Caco-2 (cell line): ENCODE measurements at regions not wholly inside any gene's neighbourhood (a gene's known extent, or its start where the extent isn't known, plus 50 kb on each side); places are given as distances from the start of the nearest gene placed in this dataset.

Experiments
- BruUV-seq: library from RNA; stranded (reverse); fragments of 400-500 nt; replicated peaks from 2 replicates; lab custom pipeline; 2021; lab: Mats Ljungman, UMichigan
- CTCF ChIA-PET: fragments of 300-600 bp; sonication (Branson Sonifier 250); formaldehyde crosslinking; loops from one replicate; lab custom pipeline; 2022; ENCODE audit warnings: antibody characterized with exemption; lab: Charles Lee
- POLR2A ChIA-PET: fragments of 300-600 bp; sonication (Branson Sonifier 250); formaldehyde crosslinking; loops from one replicate; lab custom pipeline; 2022; ENCODE audit warnings: antibody characterized with exemption; lab: Charles Lee
- DNase-seq, 2 experiments: peaks; one replicate each; pipeline versions ENCODE4 v3.0.0 to v3.0.0-alpha.2; 2020 to 2022
- H3K27me3 ChIP-seq: replicated peaks from 2 replicates; pipeline ENCODE4 v1.6.0; 2011; ENCODE audit warnings: low read length; ENCODE audit not compliant: control insufficient read depth, insufficient read depth
- H3K36me3 ChIP-seq: 2 replicates; pipeline ENCODE4 v1.5.1; 2011; ENCODE audit warnings: low read length; ENCODE audit not compliant: control insufficient read depth, insufficient read depth
- H3K4me1 ChIP-seq: fragments of 250-450 bp; sonication (Bioruptor Pico); 2 replicates; pipeline ENCODE4 v1.5.1; 2020; ENCODE audit warnings: mild to moderate bottlenecking
- H3K4me3 ChIP-seq: 2 replicates; pipeline ENCODE4 v1.5.1; 2011; ENCODE audit warnings: low read depth, mild to moderate bottlenecking, control low read depth, low read length
- H3K9me3 ChIP-seq: fragments of 250-450 bp; sonication (Bioruptor Pico); 2 replicates; pipeline ENCODE4 v1.5.1; 2020; ENCODE audit warnings: mild to moderate bottlenecking, moderate library complexity
- H3K27ac Mint-ChIP-seq: one replicate; pipeline ENCODE4 v1.8.0; 2022; ENCODE audit warnings: mixed read lengths; ENCODE audit not compliant: unreplicated experiment
- H3K27me3 Mint-ChIP-seq: one replicate; pipeline ENCODE4 v1.8.0; 2022; ENCODE audit warnings: mixed read lengths; ENCODE audit not compliant: insufficient read depth, unreplicated experiment
- H3K36me3 Mint-ChIP-seq: one replicate; pipeline ENCODE4 v1.8.0; 2022; ENCODE audit warnings: mild to moderate bottlenecking, mixed read lengths; ENCODE audit not compliant: insufficient read depth, unreplicated experiment
- H3K4me1 Mint-ChIP-seq: one replicate; pipeline ENCODE4 v1.8.0; 2022; ENCODE audit warnings: low read depth, mixed read lengths; ENCODE audit not compliant: unreplicated experiment
- H3K4me3 Mint-ChIP-seq: one replicate; pipeline ENCODE4 v1.8.0; 2022; ENCODE audit warnings: mild to moderate bottlenecking, moderate library complexity, mixed read lengths; ENCODE audit not compliant: unreplicated experiment
- H3K9me3 Mint-ChIP-seq: one replicate; pipeline ENCODE4 v1.8.0; 2022; ENCODE audit warnings: mixed read lengths; ENCODE audit not compliant: unreplicated experiment
- intact Hi-C: fragments of 100-400 bp; cut with micrococcal nuclease; formaldehyde crosslinking; loops from one replicate; pipeline ENCODE4 v1.10.0; 2022; ENCODE audit not compliant: unreplicated experiment
- TF ChIP-seq, protein P1 (sequence below), 2 experiments: fragments of 200-600 bp in 1 of 2; IDR thresholded peaks; 1 replicate in 1 of 2; 2 replicates in 1 of 2; pipeline versions ENCODE4 v1.5.1 to v1.8.0; 2011 to 2022; ENCODE audit warnings: antibody characterized with exemption in 1 of 2, control low read depth in 1 of 2, inconsistent platforms in 1 of 2, low read depth in 1 of 2, low read length in 1 of 2, mild to moderate bottlenecking in 1 of 2, moderate library complexity in 1 of 2; ENCODE audit not compliant: insufficient read depth in 1 of 2, severe bottlenecking in 1 of 2, unreplicated experiment in 1 of 2

DNA sequence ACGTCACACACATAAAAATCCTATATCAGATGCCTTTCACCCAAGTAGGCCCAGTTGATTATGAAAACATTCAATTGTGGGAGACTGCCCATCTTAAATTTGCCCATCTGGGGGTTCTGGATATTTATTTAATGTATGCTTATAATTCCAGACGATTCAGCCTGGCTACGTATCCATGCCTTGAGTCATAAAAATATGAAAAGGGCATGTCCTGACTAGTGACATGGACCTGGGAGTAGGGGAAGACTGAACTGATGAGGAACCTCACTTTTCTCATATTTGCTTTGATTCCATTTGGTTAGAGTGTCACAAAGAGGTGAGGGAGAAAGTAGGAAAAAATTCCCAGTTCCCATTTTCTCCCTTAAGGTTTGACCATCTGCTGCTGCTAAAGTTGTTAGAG is 122.5 kb upstream of the GNAO1 start:
- Mint-ChIP-seq H3K9me3 (no peaks in the 10 kb centered on the region), H3K27ac (no peak overlapping the region), H3K4me1 (no peaks in the 10 kb centered on the region), H3K4me3 (no peak overlapping the region), H3K36me3 (no peaks in the 10 kb centered on the region), H3K27me3 (peaks cover 14% of the 10 kb centered on the region)
- H3K27me3 ChIP-seq, result no peaks in the 10 kb centered on the region; the same call in 1 of the 2 replicates
- no TSS peak for BruUV-seq
- TF ChIP-seq, protein P1, sequence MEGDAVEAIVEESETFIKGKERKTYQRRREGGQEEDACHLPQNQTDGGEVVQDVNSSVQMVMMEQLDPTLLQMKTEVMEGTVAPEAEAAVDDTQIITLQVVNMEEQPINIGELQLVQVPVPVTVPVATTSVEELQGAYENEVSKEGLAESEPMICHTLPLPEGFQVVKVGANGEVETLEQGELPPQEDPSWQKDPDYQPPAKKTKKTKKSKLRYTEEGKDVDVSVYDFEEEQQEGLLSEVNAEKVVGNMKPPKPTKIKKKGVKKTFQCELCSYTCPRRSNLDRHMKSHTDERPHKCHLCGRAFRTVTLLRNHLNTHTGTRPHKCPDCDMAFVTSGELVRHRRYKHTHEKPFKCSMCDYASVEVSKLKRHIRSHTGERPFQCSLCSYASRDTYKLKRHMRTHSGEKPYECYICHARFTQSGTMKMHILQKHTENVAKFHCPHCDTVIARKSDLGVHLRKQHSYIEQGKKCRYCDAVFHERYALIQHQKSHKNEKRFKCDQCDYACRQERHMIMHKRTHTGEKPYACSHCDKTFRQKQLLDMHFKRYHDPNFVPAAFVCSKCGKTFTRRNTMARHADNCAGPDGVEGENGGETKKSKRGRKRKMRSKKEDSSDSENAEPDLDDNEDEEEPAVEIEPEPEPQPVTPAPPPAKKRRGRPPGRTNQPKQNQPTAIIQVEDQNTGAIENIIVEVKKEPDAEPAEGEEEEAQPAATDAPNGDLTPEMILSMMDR (IDR thresholded peaks at IDR 0.05; ENCODE audit: insufficient read depth in 1 of 2, low read depth in 1 of 2, low read length in 1 of 2, severe bottlenecking in 1 of 2, unreplicated experiment in 1 of 2), result no peak
- H3K9me3 ChIP-seq, result no peaks in the 10 kb centered on the region
- ChIA-PET POLR2A (no interaction called here), CTCF (no interaction called here)
- H3K36me3 ChIP-seq, result no peaks in the 10 kb centered on the region
- no peak overlapping the region for H3K4me3 ChIP-seq
- no peaks in the 10 kb centered on the region for H3K4me1 ChIP-seq
- intact Hi-C loops, result no loop called here
- no peak for DNase-seq

DNA sequence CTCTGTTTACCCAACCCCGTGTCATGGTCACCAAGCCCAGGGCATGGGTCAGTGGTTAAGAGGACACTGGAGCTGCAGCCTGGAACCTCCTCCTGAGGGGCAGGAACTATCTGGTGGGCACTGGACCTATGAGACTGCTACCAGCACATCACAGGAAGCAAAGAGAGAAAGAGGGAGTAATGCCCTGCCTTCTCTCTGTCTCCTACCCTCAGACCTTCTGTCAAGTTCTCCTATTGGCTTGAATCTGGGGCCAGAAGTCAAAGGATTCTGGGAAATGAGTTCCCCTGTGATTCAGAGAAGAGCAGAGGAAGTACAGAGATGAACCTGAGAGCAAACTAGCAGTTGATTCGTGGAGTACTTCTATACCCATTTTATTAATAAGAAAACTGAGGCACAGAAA is 123.0 kb upstream of the GNAO1 start:
- no peaks in the 10 kb centered on the region for H3K4me1 Mint-ChIP-seq
- TF ChIP-seq, protein P1 (IDR thresholded peaks at IDR 0.05; ENCODE audit: insufficient read depth in 1 of 2, low read depth in 1 of 2, low read length in 1 of 2, severe bottlenecking in 1 of 2, unreplicated experiment in 1 of 2), result no peak
- Histone ChIP-seq H3K4me1 (no peaks in the 10 kb centered on the region), H3K9me3 (no peaks in the 10 kb centered on the region), H3K27me3 (no peaks in the 10 kb centered on the region; the same call in 1 of the 2 replicates), H3K4me3 (no peak overlapping the region), H3K36me3 (no peaks in the 10 kb centered on the region)
- POLR2A ChIA-PET, result no interaction called here
- peaks cover 13% of the 10 kb centered on the region for H3K27me3 Mint-ChIP-seq
- CTCF ChIA-PET, result no interaction called here
- H3K36me3 Mint-ChIP-seq, result no peaks in the 10 kb centered on the region
- no peak overlapping the region for H3K4me3 Mint-ChIP-seq
- DNase-seq, result no peak
- no peak overlapping the region for H3K27ac Mint-ChIP-seq
- no peaks in the 10 kb centered on the region for H3K9me3 Mint-ChIP-seq
- intact Hi-C loops, result no loop called here
- no TSS peak for BruUV-seq

DNA sequence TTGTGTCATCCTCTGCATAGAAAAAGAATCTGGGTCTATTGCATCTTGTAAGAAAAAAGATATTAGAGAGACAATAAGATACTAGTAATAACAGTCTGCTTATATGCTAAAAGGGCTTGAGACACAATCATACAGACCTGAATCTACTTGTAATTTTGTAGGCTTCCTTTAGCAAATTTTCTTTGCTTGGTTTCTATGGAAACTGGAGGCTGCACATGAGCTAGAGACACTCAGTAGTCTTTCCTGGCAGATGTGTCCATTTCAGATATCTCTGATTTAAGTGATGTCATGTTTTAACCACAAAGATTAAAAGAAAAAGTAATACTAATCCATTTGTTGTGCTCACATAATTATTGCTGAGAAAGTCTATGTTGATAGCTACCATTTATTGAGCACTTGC is 123.9 kb upstream of the GNAO1 start:
- no peak overlapping the region for H3K27ac Mint-ChIP-seq
- H3K9me3 ChIP-seq, result no peaks in the 10 kb centered on the region
- H3K4me3 ChIP-seq, result no peak overlapping the region
- POLR2A ChIA-PET, result no interaction called here
- H3K27me3 ChIP-seq, result no peaks in the 10 kb centered on the region; the same call in 1 of the 2 replicates
- no peaks in the 10 kb centered on the region for H3K4me1 Mint-ChIP-seq
- TF ChIP-seq, protein P1 (IDR thresholded peaks at IDR 0.05; ENCODE audit: insufficient read depth in 1 of 2, low read depth in 1 of 2, low read length in 1 of 2, severe bottlenecking in 1 of 2, unreplicated experiment in 1 of 2), result no peak
- H3K9me3 Mint-ChIP-seq, result no peaks in the 10 kb centered on the region
- BruUV-seq, result no TSS peak
- intact Hi-C loops, result no loop called here
- no peaks in the 10 kb centered on the region for H3K36me3 ChIP-seq
- no peaks in the 10 kb centered on the region for H3K4me1 ChIP-seq
- no peaks in the 10 kb centered on the region for H3K36me3 Mint-ChIP-seq
- CTCF ChIA-PET, result interaction anchor here (0.6 kb wide), 1 partner anchor 1438 kb away, joined by 3 read pairs; no protein-coding TSS in a partner anchor
- no peak overlapping the region for H3K4me3 Mint-ChIP-seq
- H3K27me3 Mint-ChIP-seq, result peaks cover 9% of the 10 kb centered on the region
- no peak for DNase-seq
